Fibroblast of skin of right quadriceps (primary cell): ENCODE measurements at regions not wholly inside any gene's neighbourhood (a gene's known extent, or its start where the extent isn't known, plus 50 kb on each side); places are given as distances from the start of the nearest gene placed in this dataset.
A peak's percentile ranks its signal among the peaks of the same experiment; 100 is the strongest.
"Not testable (repeated sequence)": the region's sequence is repeated elsewhere in the genome, so short reads cannot be mapped to it uniquely, and the experiment has no call there.

Experiments
- DNase-seq: peaks from one replicate; pipeline ENCODE4 v3.0.0-alpha.2; 2013

GRCh38 chr5:12093586-12093985, 189.3 kb upstream of the CTNND2 start:
- DNase-seq: no peak

- DNase-seq: no peak
Observed at GRCh38 chr5:12080761-12081160, 176.5 kb upstream of the CTNND2 start.

- DNase-seq: not testable (repeated sequence)
Observed at GRCh38 chr5:12078286-12078685, 174.0 kb upstream of the CTNND2 start.

- no peak for DNase-seq
Observed at GRCh38 chr5:12073426-12073825, 169.2 kb upstream of the CTNND2 start.

- no peak for DNase-seq
Observed at GRCh38 chr5:12072441-12072840, 168.2 kb upstream of the CTNND2 start.

GRCh38 chr5:12071455-12071854, 167.2 kb upstream of the CTNND2 start:
- no peak for DNase-seq

- peak; percentile 6 for DNase-seq
Observed at GRCh38 chr5:12023614-12024241, 119.5 kb upstream of the CTNND2 start.

GRCh38 chr5:12022444-12022843, 118.2 kb upstream of the CTNND2 start:
- no peak for DNase-seq

- no peak for DNase-seq
Observed at GRCh38 chr5:12019306-12019705, 115.1 kb upstream of the CTNND2 start.

- no peak for DNase-seq
Observed at GRCh38 chr5:12017007-12017406, 112.8 kb upstream of the CTNND2 start.

GRCh38 chr5:12016159-12016746, 112.0 kb upstream of the CTNND2 start:
- no peak for DNase-seq

GRCh38 chr5:12013351-12013750, 109.1 kb upstream of the CTNND2 start:
- DNase-seq: no peak

GRCh38 chr5:12003680-12004079, 99.4 kb upstream of the CTNND2 start:
- no peak for DNase-seq

- DNase-seq: no peak
Observed at GRCh38 chr5:11998397-11998796, 94.2 kb upstream of the CTNND2 start.

- no peak for DNase-seq
Observed at GRCh38 chr5:11997942-11998341, 93.7 kb upstream of the CTNND2 start.

- DNase-seq: no peak
Observed at GRCh38 chr5:11992518-11992917, 88.3 kb upstream of the CTNND2 start.

- DNase-seq: no peak
Observed at GRCh38 chr5:11985993-11986392, 81.7 kb upstream of the CTNND2 start.

GRCh38 chr5:11984196-11984595, 80.0 kb upstream of the CTNND2 start:
- no peak for DNase-seq

- no peak for DNase-seq
Observed at GRCh38 chr5:11981986-11982385, 77.7 kb upstream of the CTNND2 start.

GRCh38 chr5:11977904-11978303, 73.7 kb upstream of the CTNND2 start:
- no peak for DNase-seq

- no peak for DNase-seq
Observed at GRCh38 chr5:11973469-11973868, 69.2 kb upstream of the CTNND2 start.

GRCh38 chr5:11963227-11963626, 59.0 kb upstream of the CTNND2 start:
- no peak for DNase-seq

- DNase-seq: no peak
Observed at GRCh38 chr5:11962122-11962521, 57.9 kb upstream of the CTNND2 start.

GRCh38 chr5:11958321-11958720, 54.1 kb upstream of the CTNND2 start:
- no peak for DNase-seq

GRCh38 chr5:11955331-11955730, 51.1 kb upstream of the CTNND2 start:
- peak; percentile 32 for DNase-seq
